ENCODE measurements at regions not wholly inside any gene's neighbourhood (a gene's known extent, or its start where the extent isn't known, plus 50 kb on each side); places are given as distances from the start of the nearest gene placed in this dataset.

- Histone ChIP-seq H3K27ac (ENCODE audit: low read depth, low read length) (no peak overlapping the region), H3K9me3 (ENCODE audit: insufficient read depth, low read length) (no peaks in the 10 kb centered on the region), H2AFZ (ENCODE audit: low read depth, low read length, severe bottlenecking) (no peak overlapping the region), H3K27me3 (ENCODE audit: low read length) (no peaks in the 10 kb centered on the region), H3K4me3 (ENCODE audit: insufficient read depth, low read length, poor library complexity, severe bottlenecking) (no peak overlapping the region), H3K9ac (ENCODE audit: low read length) (no peak overlapping the region), H3K9me2 (replicated peaks; ENCODE audit: insufficient read depth, low read length) (no peaks in the 10 kb centered on the region), H4K20me1 (ENCODE audit: low read depth, low read length) (no peaks in the 10 kb centered on the region), H3K79me2 (ENCODE audit: insufficient read depth, low read length) (no peaks in the 10 kb centered on the region), H3K36me3 (ENCODE audit: low read length) (no peaks in the 10 kb centered on the region), H3F3A (ENCODE audit: insufficient read depth) (no peaks in the 10 kb centered on the region), H3K4me2 (ENCODE audit: low read depth, low read length, poor library complexity, severe bottlenecking) (no peak overlapping the region)
- TF ChIP-seq EZH2phosphoT487 (conservative IDR thresholded peaks at IDR 0.05; ENCODE audit: low read length), result no peak
- no peak for TF ChIP-seq CTCF (IDR thresholded peaks at IDR 0.05; ENCODE audit: insufficient read depth, low read length, poor library complexity, severe bottlenecking)
Observed at GRCh38 chr9:135255033-135255840, 167.8 kb downstream of the OLFM1 start.

DNA sequence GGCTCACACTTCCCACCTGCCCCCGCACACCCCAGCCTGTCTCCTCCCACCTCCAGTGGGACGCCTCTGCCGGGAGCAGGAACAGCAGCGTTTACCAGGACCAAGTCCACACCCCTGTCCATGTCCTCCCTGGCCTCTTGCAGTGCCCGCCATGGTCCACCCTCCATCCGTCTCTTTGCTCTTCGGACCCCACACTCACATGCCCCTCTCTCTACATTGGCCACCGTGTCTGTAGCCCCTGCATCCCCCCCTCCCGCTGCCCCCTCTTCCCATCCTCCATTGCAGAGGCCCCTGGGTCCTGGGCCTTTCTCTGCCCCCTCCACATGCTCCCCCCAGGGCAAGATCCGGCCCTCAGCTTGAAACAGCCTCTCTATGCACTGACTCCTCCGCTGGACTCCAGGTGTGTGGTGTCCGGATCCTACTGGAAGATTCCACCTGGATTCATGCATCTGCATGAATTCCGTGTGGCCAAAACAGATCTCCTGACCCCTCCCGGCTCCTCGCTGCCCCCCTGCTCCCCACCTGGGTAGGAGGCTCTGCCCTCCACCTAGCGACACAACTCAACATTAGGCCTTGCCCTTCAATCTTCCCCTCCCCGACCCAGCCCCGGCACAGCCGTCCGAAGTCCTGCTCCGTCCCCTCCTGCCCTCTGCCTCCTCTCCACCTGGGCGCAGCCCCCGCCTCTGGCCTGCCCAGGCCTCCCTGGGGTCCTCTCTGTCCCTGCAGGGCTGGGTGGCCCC is 168.5 kb downstream of the OLFM1 start:
- Histone ChIP-seq H3K27ac (ENCODE audit: low read depth, low read length) (no peak overlapping the region), H3F3A (ENCODE audit: insufficient read depth) (no peaks in the 10 kb centered on the region), H3K36me3 (ENCODE audit: low read length) (no peaks in the 10 kb centered on the region), H4K20me1 (ENCODE audit: low read depth, low read length) (no peaks in the 10 kb centered on the region), H3K9ac (ENCODE audit: low read length) (no peak overlapping the region), H3K4me2 (ENCODE audit: low read depth, low read length, poor library complexity, severe bottlenecking) (no peak overlapping the region), H2AFZ (ENCODE audit: low read depth, low read length, severe bottlenecking) (no peak overlapping the region), H3K9me2 (replicated peaks; ENCODE audit: insufficient read depth, low read length) (no peaks in the 10 kb centered on the region), H3K4me3 (ENCODE audit: insufficient read depth, low read length, poor library complexity, severe bottlenecking) (no peak overlapping the region), H3K79me2 (ENCODE audit: insufficient read depth, low read length) (no peaks in the 10 kb centered on the region), H3K27me3 (ENCODE audit: low read length) (no peaks in the 10 kb centered on the region), H3K9me3 (ENCODE audit: insufficient read depth, low read length) (no peaks in the 10 kb centered on the region)
- TF ChIP-seq EZH2phosphoT487 (conservative IDR thresholded peaks at IDR 0.05; ENCODE audit: low read length) (no peak), CTCF (IDR thresholded peaks at IDR 0.05; ENCODE audit: insufficient read depth, low read length, poor library complexity, severe bottlenecking) (no peak)

GRCh38 chr9:135256581-135257354 is 169.3 kb downstream of the OLFM1 start:
- Histone ChIP-seq H2AFZ (ENCODE audit: low read depth, low read length, severe bottlenecking) (no peak overlapping the region), H3K27ac (ENCODE audit: low read depth, low read length) (no peak overlapping the region), H3K9me2 (replicated peaks; ENCODE audit: insufficient read depth, low read length) (no peaks in the 10 kb centered on the region), H4K20me1 (ENCODE audit: low read depth, low read length) (no peaks in the 10 kb centered on the region), H3K9me3 (ENCODE audit: insufficient read depth, low read length) (no peaks in the 10 kb centered on the region), H3K79me2 (ENCODE audit: insufficient read depth, low read length) (no peaks in the 10 kb centered on the region), H3K36me3 (ENCODE audit: low read length) (no peaks in the 10 kb centered on the region), H3F3A (ENCODE audit: insufficient read depth) (no peaks in the 10 kb centered on the region), H3K27me3 (ENCODE audit: low read length) (no peaks in the 10 kb centered on the region), H3K9ac (ENCODE audit: low read length) (no peak overlapping the region), H3K4me3 (ENCODE audit: insufficient read depth, low read length, poor library complexity, severe bottlenecking) (no peak overlapping the region), H3K4me2 (ENCODE audit: low read depth, low read length, poor library complexity, severe bottlenecking) (no peak overlapping the region)
- no peak for TF ChIP-seq CTCF (IDR thresholded peaks at IDR 0.05; ENCODE audit: insufficient read depth, low read length, poor library complexity, severe bottlenecking)
- TF ChIP-seq EZH2phosphoT487 (conservative IDR thresholded peaks at IDR 0.05; ENCODE audit: low read length), result no peak
